H7 (cell line): ENCODE measurements at regions not wholly inside any gene's neighbourhood (a gene's known extent, or its start where the extent isn't known, plus 50 kb on each side); places are given as distances from the start of the nearest gene placed in this dataset.

Source experiments
- DNase-seq: peaks from one replicate; pipeline ENCODE4 v3.0.0; 2012
- H3K27me3 ChIP-seq: 2 replicates; pipeline ENCODE4 v1.6.0; 2011; ENCODE audit warnings: mild to moderate bottlenecking, low read length; ENCODE audit not compliant: control insufficient read depth, insufficient read depth
- H3K36me3 ChIP-seq: replicated peaks from 2 replicates; pipeline ENCODE4 v1.5.1; 2011; ENCODE audit warnings: low read length; ENCODE audit not compliant: control insufficient read depth, insufficient read depth
- H3K4me3 ChIP-seq: 2 replicates; pipeline ENCODE4 v1.5.1; 2011; ENCODE audit warnings: low read depth, mild to moderate bottlenecking, control low read depth, low read length, moderate library complexity; ENCODE audit not compliant: insufficient read depth

GRCh38 chr7:45494885-45495284 lies 79.3 kb upstream of the ADCY1 start:
- Histone ChIP-seq H3K4me3 (no peak overlapping the region), H3K36me3 (no peaks in the 10 kb centered on the region), H3K27me3 (no peaks in the 10 kb centered on the region)
- no peak for DNase-seq

- H3K36me3 ChIP-seq = no peaks in the 10 kb centered on the region
- H3K27me3 ChIP-seq = no peaks in the 10 kb centered on the region
- no peak for DNase-seq
- H3K4me3 ChIP-seq = no peak overlapping the region
These were observed 78.5 kb upstream of the ADCY1 start for GRCh38 chr7:45495618-45496017.

GRCh38 chr7:45500257-45500656 lies 73.9 kb upstream of the ADCY1 start:
- H3K36me3 ChIP-seq = no peaks in the 10 kb centered on the region
- no peak overlapping the region for H3K4me3 ChIP-seq
- no peaks in the 10 kb centered on the region for H3K27me3 ChIP-seq
- DNase-seq = no peak

- Histone ChIP-seq H3K36me3 (no peaks in the 10 kb centered on the region), H3K27me3 (no peaks in the 10 kb centered on the region), H3K4me3 (no peak overlapping the region)
- DNase-seq = no peak
These were observed 72.4 kb upstream of the ADCY1 start for GRCh38 chr7:45501791-45502190.

GRCh38 chr7:45506059-45506458 lies 68.1 kb upstream of the ADCY1 start:
- Histone ChIP-seq H3K4me3 (no peak overlapping the region), H3K36me3 (no peaks in the 10 kb centered on the region), H3K27me3 (no peaks in the 10 kb centered on the region)
- no peak for DNase-seq

GRCh38 chr7:45509222-45509621 lies 64.9 kb upstream of the ADCY1 start:
- Histone ChIP-seq H3K4me3 (no peak overlapping the region), H3K27me3 (no peaks in the 10 kb centered on the region), H3K36me3 (no peaks in the 10 kb centered on the region)
- no peak for DNase-seq

- no peaks in the 10 kb centered on the region for H3K27me3 ChIP-seq
- no peak for DNase-seq
- H3K36me3 ChIP-seq = no peaks in the 10 kb centered on the region
- no peak overlapping the region for H3K4me3 ChIP-seq
These were observed 62.2 kb upstream of the ADCY1 start for GRCh38 chr7:45511721-45512597.

GRCh38 chr7:45514944-45515343 lies 59.2 kb upstream of the ADCY1 start:
- Histone ChIP-seq H3K36me3 (no peaks in the 10 kb centered on the region), H3K27me3 (no peaks in the 10 kb centered on the region), H3K4me3 (no peak overlapping the region)
- DNase-seq = no peak

- Histone ChIP-seq H3K27me3 (no peaks in the 10 kb centered on the region), H3K4me3 (no peak overlapping the region), H3K36me3 (no peaks in the 10 kb centered on the region)
- no peak for DNase-seq
These were observed 58.8 kb upstream of the ADCY1 start for GRCh38 chr7:45515346-45515745.
